ENCODE measurements at regions not wholly inside any gene's neighbourhood (a gene's known extent, or its start where the extent isn't known, plus 50 kb on each side); places are given as distances from the start of the nearest gene placed in this dataset.
A peak's percentile ranks its signal among the peaks of the same experiment; 100 is the strongest.

DNA sequence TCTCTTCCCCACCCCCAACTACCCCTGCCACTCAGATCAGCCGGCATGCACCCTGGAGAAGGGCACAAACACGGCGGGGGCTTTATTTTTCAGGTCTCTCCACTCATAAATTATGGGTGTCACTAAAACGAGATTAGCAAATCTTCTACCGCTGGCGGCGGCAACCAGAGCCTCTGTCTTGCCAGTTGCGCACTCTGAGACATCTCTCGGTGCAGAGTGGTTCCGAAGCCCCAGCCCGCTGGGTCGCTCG is 125.3 kb upstream of the C11orf58 start:
- no peaks in the 10 kb centered on the region for H3K27me3 ChIP-seq (ENCODE audit: low read depth, low read length)
- H2AFZ ChIP-seq (ENCODE audit: low read depth, low read length) = no peak overlapping the region
- no peak overlapping the region for H3K9ac ChIP-seq (ENCODE audit: low read length)
- peak overlapping the region; percentile 77 for H3K4me2 ChIP-seq (ENCODE audit: low read length)
- TF ChIP-seq, protein P1, sequence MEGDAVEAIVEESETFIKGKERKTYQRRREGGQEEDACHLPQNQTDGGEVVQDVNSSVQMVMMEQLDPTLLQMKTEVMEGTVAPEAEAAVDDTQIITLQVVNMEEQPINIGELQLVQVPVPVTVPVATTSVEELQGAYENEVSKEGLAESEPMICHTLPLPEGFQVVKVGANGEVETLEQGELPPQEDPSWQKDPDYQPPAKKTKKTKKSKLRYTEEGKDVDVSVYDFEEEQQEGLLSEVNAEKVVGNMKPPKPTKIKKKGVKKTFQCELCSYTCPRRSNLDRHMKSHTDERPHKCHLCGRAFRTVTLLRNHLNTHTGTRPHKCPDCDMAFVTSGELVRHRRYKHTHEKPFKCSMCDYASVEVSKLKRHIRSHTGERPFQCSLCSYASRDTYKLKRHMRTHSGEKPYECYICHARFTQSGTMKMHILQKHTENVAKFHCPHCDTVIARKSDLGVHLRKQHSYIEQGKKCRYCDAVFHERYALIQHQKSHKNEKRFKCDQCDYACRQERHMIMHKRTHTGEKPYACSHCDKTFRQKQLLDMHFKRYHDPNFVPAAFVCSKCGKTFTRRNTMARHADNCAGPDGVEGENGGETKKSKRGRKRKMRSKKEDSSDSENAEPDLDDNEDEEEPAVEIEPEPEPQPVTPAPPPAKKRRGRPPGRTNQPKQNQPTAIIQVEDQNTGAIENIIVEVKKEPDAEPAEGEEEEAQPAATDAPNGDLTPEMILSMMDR (IDR thresholded peaks at IDR 0.05; ENCODE audit: low read depth, low read length) = no peak
- no peak for TF ChIP-seq EZH2phosphoT487 (IDR thresholded peaks at IDR 0.05; ENCODE audit: low read depth)
- H3K4me1 ChIP-seq (ENCODE audit: low read length) = peaks cover 5% of the 10 kb centered on the region; the same call in 1 of the 2 replicates
- H3K9me3 ChIP-seq (ENCODE audit: insufficient read depth, low read length) = no peaks in the 10 kb centered on the region
- no peak overlapping the region for H3K27ac ChIP-seq (ENCODE audit: low read length)
- H3K4me3 ChIP-seq (ENCODE audit: low read length) = no peak overlapping the region; the same call in 1 of the 2 replicates
- H3K79me2 ChIP-seq (ENCODE audit: low read length) = no peaks in the 10 kb centered on the region
- H4K20me1 ChIP-seq (ENCODE audit: insufficient read depth, low read length) = no peaks in the 10 kb centered on the region
- no peaks in the 10 kb centered on the region for H3K36me3 ChIP-seq (replicated peaks; ENCODE audit: low read depth, low read length)

DNA sequence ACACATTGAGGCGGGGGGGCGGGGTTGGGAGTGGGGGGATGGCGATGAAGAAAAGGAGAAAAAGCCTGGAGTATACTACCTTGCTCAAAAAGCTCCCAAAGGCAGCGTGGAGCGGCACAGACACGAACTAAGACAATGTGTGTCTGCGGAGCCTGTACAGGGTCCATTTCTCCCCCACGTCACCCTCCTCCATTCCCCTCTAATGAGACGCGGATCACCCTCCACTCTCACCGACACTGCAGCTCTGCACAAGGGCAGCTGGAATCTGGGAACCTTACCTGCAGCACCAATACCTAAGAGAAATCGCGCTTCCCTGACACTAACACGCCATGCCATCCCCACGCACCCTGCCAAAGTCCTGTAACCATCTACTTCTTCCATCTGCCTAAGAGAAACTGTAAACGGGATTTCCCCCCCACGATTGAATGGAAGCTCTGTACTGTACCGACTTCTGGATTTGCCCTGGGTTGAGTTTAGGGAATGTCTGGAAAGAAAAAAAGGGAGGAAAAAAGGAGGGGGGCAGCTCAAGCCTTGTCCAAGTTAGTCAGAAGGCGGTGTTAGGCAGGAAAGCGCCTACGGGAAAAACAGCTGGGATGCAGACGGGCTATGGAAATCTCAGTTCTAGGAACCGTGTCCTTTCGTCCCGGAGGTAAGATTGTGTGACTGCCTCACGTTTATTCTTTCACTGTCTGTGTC is 125.7 kb upstream of the C11orf58 start:
- no peak overlapping the region for H3K4me3 ChIP-seq (ENCODE audit: low read length)
- H3K4me2 ChIP-seq (ENCODE audit: low read length) = no peak overlapping the region
- H3K9me3 ChIP-seq (ENCODE audit: insufficient read depth, low read length) = no peaks in the 10 kb centered on the region
- H4K20me1 ChIP-seq (ENCODE audit: insufficient read depth, low read length) = no peaks in the 10 kb centered on the region
- H3K36me3 ChIP-seq (replicated peaks; ENCODE audit: low read depth, low read length) = no peaks in the 10 kb centered on the region
- no peak overlapping the region for H2AFZ ChIP-seq (ENCODE audit: low read depth, low read length)
- TF ChIP-seq, protein P1 (IDR thresholded peaks at IDR 0.05; ENCODE audit: low read depth, low read length) = no peak
- no peak for TF ChIP-seq EZH2phosphoT487 (IDR thresholded peaks at IDR 0.05; ENCODE audit: low read depth)
- no peaks in the 10 kb centered on the region for H3K79me2 ChIP-seq (ENCODE audit: low read length)
- H3K4me1 ChIP-seq (ENCODE audit: low read length) = peaks cover 5% of the 10 kb centered on the region; the same call in 1 of the 2 replicates
- H3K27ac ChIP-seq (ENCODE audit: low read length) = no peak overlapping the region
- H3K9ac ChIP-seq (ENCODE audit: low read length) = no peak overlapping the region
- H3K27me3 ChIP-seq (ENCODE audit: low read depth, low read length) = no peaks in the 10 kb centered on the region

DNA sequence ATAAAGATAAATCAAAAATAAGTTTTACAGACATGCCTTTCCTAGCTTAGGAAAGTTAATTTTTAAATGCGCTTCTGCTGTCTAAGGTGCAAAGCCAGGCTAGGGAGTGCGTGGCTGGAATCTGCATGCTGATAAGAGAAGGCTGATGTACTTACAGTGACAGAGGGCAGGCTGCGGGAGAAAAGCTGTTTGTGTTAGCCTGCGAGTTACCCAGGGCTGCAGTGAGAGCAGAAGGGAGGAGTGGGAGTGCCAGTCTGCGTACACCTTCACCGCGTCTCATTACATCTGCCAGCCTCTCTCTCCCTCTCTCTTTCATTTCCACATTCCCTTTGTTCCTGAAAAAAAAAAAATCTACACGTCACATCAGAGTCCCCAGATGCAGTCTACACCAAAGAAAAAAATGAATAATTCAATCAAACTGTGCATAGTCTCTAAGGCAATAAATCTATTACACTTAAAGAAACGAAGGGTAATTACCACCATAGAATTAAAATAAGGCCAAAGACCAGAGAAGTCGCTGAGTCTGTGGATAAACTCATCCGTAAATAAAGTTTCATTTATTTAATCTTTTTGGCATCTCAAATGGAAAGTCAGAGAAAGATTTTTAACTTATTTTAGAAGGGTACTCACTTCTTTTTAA is 126.4 kb upstream of the C11orf58 start:
- H3K36me3 ChIP-seq (replicated peaks; ENCODE audit: low read depth, low read length) = no peaks in the 10 kb centered on the region
- no peak overlapping the region for H3K9ac ChIP-seq (ENCODE audit: low read length)
- H3K4me2 ChIP-seq (ENCODE audit: low read length) = no peak overlapping the region
- H3K9me3 ChIP-seq (ENCODE audit: insufficient read depth, low read length) = no peaks in the 10 kb centered on the region
- H3K4me1 ChIP-seq (ENCODE audit: low read length) = peaks cover 5% of the 10 kb centered on the region; the same call in 1 of the 2 replicates
- no peaks in the 10 kb centered on the region for H4K20me1 ChIP-seq (ENCODE audit: insufficient read depth, low read length)
- no peak overlapping the region for H3K4me3 ChIP-seq (ENCODE audit: low read length)
- H2AFZ ChIP-seq (ENCODE audit: low read depth, low read length) = no peak overlapping the region
- H3K79me2 ChIP-seq (ENCODE audit: low read length) = no peaks in the 10 kb centered on the region
- H3K27me3 ChIP-seq (ENCODE audit: low read depth, low read length) = no peaks in the 10 kb centered on the region
- TF ChIP-seq, protein P1 (IDR thresholded peaks at IDR 0.05; ENCODE audit: low read depth, low read length) = no peak
- no peak for TF ChIP-seq EZH2phosphoT487 (IDR thresholded peaks at IDR 0.05; ENCODE audit: low read depth)
- H3K27ac ChIP-seq (ENCODE audit: low read length) = no peak overlapping the region

DNA sequence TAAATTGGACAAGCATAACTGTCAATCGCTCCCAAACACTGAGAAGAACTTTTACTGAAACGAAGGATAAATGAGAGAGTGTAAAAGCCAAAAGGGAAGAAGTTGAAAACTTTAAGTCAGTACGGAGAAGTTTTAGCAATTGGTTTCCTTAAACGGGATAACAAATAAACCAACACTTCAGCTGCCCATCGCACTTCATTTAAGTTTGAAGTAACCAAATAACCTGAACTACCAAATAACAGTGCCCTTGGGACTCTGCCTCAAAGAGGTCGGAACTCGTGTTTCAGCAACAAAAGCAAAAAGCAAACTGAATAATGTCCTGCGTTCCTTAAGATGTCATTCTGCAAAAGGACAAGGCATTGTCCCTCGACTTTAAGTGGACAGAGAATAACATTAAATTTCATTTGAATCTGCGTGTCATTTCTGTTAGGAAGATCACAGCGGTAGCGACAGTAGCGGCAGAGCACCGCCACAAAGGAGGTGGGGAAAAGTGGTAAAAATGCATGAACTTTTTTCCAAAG is 127.0 kb upstream of the C11orf58 start:
- H3K27ac ChIP-seq (ENCODE audit: low read length) = no peak overlapping the region
- peaks cover 6% of the 10 kb centered on the region for H3K4me1 ChIP-seq (ENCODE audit: low read length)
- no peaks in the 10 kb centered on the region for H3K27me3 ChIP-seq (ENCODE audit: low read depth, low read length)
- no peak for TF ChIP-seq EZH2phosphoT487 (IDR thresholded peaks at IDR 0.05; ENCODE audit: low read depth)
- TF ChIP-seq, protein P1 (IDR thresholded peaks at IDR 0.05; ENCODE audit: low read depth, low read length) = no peak
- H2AFZ ChIP-seq (ENCODE audit: low read depth, low read length) = no peak overlapping the region
- H3K9ac ChIP-seq (ENCODE audit: low read length) = no peak overlapping the region
- no peaks in the 10 kb centered on the region for H4K20me1 ChIP-seq (ENCODE audit: insufficient read depth, low read length)
- H3K79me2 ChIP-seq (ENCODE audit: low read length) = no peaks in the 10 kb centered on the region
- H3K36me3 ChIP-seq (replicated peaks; ENCODE audit: low read depth, low read length) = no peaks in the 10 kb centered on the region
- H3K4me3 ChIP-seq (ENCODE audit: low read length) = no peak overlapping the region
- no peaks in the 10 kb centered on the region for H3K9me3 ChIP-seq (ENCODE audit: insufficient read depth, low read length)
- H3K4me2 ChIP-seq (ENCODE audit: low read length) = no peak overlapping the region
